Esophagus mucosa (tissue), 1 donor: ENCODE measurements at regions not wholly inside any gene's neighbourhood (a gene's known extent, or its start where the extent isn't known, plus 50 kb on each side); places are given as distances from the start of the nearest gene placed in this dataset.

ENCODE experiments used
- ATAC-seq: fragments of 200-7000 bp; cut with Tn5 transposase; one replicate; pipeline ENCODE4 v1.9.1; 2020
- donor health status: DM: yes; HTN: yes; CAD: no.

DNA sequence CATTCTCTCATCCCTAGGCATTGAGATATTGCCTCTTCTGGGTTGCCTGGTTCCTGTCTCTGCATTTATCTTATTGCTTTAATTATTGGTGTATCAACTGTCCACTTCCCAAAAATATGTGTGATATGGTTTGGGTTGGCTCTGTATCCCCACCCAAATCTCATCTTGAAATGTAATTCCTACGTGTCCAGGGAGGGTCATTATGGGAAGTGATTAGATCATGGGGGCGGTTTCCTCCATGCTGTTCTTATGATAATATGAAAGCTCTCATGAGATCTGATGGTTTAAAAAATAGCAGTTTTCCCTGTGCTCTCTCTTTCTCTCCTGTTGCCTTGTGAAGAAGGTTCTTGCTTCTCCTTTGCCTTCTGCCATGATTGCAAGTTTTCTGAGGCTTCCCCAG lies 308.3 kb upstream of the HS3ST1 start:
- ATAC-seq = no peak

GRCh38 chr4:11735651-11736050 lies 307.0 kb upstream of the HS3ST1 start:
- no peak for ATAC-seq

DNA sequence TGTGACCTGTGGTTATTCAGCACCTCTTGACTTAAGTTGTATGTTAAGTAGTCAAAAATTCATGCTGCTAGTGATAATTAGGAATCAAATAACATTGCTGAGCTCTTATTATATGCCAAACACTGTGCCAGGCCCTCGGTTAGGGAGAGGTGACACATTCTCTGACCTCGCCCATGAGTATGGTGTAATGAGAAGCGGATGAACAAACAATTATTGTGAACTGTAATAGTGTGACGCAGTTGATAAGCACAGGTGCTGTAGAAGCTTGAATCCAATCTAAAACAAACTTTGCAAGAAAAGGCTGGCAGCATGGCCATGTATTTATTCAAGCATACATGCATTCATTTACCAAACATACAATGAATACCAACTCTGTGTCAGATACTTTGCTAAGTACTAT lies 303.5 kb upstream of the HS3ST1 start:
- ATAC-seq = peak; percentile 94

DNA sequence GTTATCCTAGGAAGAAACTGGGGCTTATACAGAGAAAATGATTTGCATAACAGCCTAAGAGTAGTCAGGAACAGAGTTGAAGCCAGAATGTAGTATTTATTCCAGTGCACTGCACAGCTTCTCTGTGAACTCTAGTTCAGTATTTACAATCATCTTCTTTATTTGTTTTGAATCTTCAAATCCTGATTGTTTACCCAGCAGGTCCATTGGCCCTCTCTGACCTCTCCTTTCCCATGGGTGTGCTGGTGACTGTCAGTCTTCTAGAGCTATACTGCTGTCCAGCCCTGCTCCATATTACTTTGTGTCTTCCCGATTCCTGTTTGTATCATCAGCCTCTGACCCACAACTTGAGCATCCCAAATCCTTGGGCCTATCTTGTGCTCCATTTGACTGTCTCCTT lies 301.9 kb upstream of the HS3ST1 start:
- ATAC-seq = no peak

DNA sequence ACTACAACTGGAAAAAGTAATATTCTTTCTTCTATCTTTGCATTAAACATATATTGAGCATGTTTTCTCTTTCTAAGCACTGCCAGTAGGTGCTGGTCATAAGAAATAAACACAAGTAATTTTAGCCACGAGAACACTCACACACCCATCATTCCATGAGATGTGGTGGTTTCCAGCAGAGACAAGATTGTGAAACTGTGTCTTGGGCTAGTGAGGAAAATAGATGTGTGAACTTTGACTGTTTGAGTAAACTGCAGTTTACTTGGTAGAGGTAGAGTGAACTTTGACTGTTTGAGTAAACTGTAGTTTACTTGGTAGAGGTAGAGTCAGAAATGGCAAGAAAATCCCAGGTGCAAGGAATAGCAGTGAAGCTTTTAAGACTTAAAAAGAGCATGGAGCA lies 300.9 kb upstream of the HS3ST1 start:
- ATAC-seq = no peak

DNA sequence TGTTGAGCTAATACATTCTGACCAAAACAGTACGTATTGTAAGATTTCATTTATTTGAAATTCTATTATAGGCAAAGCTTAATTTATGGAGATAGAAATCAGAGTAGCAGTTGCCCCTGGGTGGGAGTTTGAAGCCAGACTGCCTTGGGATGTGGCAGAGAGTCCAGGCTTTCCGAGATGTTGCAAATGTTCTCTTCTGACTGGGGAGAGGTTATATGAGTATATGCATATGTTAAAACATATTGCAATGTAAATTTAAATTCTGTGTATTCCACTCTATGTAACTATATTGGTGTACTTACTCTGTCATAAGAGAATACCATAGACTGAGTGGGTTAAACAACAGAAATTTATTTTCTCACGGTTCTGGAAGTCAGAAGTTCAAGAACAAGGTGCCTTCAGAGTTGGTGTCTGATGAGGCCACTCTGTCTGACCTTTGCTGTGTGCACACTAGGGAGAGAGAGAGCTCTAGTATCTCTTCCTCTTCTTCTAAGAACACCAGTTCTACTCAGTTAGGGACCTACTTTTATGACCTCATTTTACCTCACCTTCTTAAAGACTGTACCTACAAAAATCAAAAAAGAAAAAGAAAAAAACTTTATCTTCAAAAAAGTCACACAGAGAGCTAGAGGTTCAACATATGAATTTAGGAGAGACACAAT lies 299.3 kb upstream of the HS3ST1 start:
- ATAC-seq = no peak

- ATAC-seq = no peak
Measured at GRCh38 chr4:11724731-11725130, 296.0 kb upstream of the HS3ST1 start.

GRCh38 chr4:11722223-11722622 lies 293.5 kb upstream of the HS3ST1 start:
- peak; percentile 18 for ATAC-seq

DNA sequence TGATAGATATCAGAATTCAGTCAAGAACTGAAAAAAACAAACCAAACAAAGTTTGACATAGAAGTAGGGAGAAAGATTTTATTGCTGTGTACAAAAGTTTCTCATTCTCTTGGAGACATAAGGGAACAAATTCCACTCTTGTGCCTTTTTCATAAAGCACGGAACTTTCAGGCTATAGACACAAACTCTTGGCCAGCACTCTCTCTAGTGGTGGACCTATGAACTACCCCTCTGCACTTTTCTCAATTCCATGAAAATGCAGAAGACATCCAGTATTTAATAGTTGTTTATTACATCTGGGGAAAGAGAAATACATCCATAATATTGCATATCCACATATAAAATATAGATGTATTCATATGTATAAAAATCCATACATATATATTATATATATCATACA lies 291.6 kb upstream of the HS3ST1 start:
- peak; percentile 80 for ATAC-seq

- peak; percentile 36 for ATAC-seq
Measured at GRCh38 chr4:11719879-11720278, 291.2 kb upstream of the HS3ST1 start.

DNA sequence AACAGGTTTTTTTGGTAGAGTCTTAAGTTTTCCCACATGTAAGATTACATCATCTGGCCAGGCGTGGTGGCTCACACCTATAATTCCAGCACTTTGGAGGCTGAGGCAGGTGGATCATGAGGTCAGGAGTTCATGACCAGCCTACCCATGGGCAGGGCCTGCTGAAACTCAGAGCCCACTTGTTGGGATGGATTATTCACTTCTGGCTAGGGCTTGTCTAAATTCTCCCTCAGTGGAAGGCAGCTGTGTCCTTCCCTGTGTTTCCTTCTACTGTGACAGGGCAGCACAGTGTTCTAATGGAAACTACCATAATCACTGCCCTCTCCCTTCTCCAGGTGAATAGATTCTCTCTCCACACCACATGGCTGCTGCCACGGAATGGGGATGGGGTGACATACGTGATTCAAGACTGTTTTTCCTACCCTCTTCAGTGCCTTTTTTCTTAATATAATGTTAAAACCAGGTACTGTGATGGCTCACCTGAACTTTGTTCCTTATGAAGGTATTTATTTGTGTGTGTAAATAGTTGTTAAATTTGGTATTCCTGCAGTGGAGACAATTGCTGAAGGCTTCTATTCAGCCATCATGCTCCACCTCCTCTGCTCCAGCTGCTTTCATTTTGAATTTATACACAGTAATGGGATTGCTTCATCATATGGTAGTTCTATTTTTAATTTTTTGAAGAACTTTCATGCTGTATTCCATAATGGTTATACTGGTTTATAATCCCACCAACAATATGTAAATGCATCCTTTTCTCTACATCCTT lies 287.2 kb upstream of the HS3ST1 start:
- ATAC-seq = no peak

- ATAC-seq = no peak
Measured at GRCh38 chr4:11710453-11711093, 281.9 kb upstream of the HS3ST1 start.

- ATAC-seq = no peak
Measured at GRCh38 chr4:11704186-11704830, 275.6 kb upstream of the HS3ST1 start.

- peak; percentile 7 for ATAC-seq
Measured at GRCh38 chr4:11702886-11703557, 274.3 kb upstream of the HS3ST1 start.

- no peak for ATAC-seq
Measured at GRCh38 chr4:11701966-11702725, 273.5 kb upstream of the HS3ST1 start.

DNA sequence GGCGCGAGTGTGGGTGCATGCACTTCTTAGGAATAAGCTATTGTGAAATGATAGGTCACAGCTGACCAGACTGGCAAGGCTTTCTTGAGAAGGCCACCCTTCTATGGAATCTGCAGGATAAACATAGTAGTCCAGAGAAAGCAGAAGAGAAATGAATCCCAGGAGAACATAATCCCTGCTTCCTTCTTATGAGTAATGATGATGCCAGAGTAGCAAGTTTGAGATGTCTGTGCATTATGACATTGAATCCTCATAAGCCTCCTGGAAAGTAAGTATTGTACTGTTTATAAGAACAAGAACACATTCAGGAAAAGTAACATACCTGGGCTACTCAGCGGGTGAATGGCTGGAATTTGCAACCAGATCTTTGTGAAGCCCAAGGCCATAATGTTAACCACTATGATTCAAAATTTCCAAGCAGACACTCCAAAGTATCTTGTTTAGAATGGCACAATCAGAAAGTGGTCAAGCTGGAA lies 272.1 kb upstream of the HS3ST1 start:
- ATAC-seq = peak; percentile 89

- ATAC-seq = peak; percentile 80
Measured at GRCh38 chr4:11698846-11699590, 270.3 kb upstream of the HS3ST1 start.

DNA sequence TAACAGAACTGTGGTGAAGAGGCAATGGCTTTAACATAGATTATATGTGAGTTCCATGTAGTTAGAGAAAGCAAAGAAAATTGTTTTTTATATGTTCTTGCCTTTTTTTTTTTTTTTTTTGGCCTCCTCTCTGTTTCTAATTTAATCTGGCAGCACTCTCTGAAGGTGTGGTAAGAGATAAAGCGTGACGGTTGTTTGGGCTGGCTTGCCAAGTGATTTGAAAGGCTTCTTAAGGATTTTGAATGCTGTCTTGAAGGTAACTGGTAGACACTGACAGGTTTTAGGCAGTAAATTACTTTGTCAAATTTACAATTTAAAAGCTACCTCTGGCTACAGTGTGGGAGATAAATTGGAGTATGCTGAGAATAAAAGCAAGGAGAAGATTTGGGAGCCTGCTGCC lies 269.3 kb upstream of the HS3ST1 start:
- no peak for ATAC-seq

DNA sequence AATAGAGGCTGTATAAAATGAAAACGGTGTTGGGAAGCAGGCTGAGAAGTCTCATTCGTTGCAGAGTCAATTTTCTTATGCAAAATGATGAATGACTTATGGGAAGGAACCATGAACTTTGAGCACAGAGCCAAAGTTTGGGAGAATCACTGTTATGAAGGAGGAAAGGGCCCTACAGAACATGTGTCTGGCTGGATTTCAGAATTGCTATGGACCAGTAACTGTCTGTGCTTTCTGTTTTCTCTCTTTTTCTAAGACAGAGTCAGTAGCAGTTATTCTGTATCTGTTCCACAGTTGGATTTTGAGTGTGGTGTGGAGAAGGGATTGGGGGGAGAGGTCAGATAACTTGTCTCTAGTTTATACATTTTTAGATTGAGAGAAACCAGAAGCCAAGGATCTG lies 265.0 kb upstream of the HS3ST1 start:
- no peak for ATAC-seq

DNA sequence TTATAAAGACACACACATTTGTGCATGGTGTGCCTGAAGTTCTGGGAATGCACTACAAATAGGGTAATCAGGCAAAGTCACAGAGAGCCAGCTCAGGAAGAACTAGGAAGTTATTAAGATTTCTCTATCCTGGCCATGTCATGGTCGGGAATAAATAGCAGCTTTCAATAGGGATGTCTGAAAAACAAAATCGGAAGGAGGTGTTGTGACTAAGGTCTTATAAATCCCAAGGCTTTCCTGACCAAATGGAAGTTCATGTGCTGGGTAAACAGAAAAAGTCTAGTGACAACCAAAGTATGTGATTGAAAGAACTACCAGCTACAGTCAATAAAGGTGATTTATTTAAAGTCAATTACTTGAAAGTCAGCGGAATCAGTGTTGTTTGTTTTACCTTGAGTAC lies 262.5 kb upstream of the HS3ST1 start:
- ATAC-seq = no peak

DNA sequence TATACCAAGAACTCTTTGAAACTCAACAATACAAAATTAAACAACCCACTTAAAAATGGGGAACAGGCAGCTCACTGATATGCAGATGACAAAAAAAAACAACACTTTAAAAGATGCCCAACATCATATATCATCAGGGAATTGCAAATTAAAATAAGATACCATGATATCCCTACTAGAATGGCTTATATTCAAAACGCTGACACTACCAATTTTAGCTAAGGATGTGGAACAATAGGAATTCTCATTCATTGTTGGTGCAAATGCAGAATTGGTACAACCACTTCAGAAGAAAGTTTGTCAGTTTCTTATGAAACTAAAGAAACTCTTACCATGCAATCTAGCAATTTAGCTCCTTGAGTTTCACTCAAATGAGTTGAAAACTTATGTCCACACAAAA lies 259.0 kb upstream of the HS3ST1 start:
- no peak for ATAC-seq
